OCI-LY7 (cell line): ENCODE measurements at regions not wholly inside any gene's neighbourhood (a gene's known extent, or its start where the extent isn't known, plus 50 kb on each side); places are given as distances from the start of the nearest gene placed in this dataset.

Experiments
- CTCF ChIP-seq: fragments of 200-600 bp; sonication (generic); conservative IDR thresholded peaks from 2 replicates; pipeline ENCODE4 v1.5.1; 2014; ENCODE audit warnings: mild to moderate bottlenecking, antibody characterized with exemption, low read length, moderate library complexity, mixed read lengths
- EZH2phosphoT487 ChIP-seq: fragments of 200-600 bp; sonication (generic); IDR thresholded peaks from 2 replicates; pipeline ENCODE4 v1.6.1; 2018; ENCODE audit warnings: low read depth, borderline replicate concordance, mild to moderate bottlenecking, mixed run types, antibody characterized with exemption, low read length, moderate library complexity, mixed read lengths

GRCh38 chr1:4046836-4047461 lies 146.9 kb upstream of the C1orf174 start:
- TF ChIP-seq CTCF = no peak
- no peak for TF ChIP-seq EZH2phosphoT487
